ENCODE measurements at regions not wholly inside any gene's neighbourhood (a gene's known extent, or its start where the extent isn't known, plus 50 kb on each side); places are given as distances from the start of the nearest gene placed in this dataset.

DNA sequence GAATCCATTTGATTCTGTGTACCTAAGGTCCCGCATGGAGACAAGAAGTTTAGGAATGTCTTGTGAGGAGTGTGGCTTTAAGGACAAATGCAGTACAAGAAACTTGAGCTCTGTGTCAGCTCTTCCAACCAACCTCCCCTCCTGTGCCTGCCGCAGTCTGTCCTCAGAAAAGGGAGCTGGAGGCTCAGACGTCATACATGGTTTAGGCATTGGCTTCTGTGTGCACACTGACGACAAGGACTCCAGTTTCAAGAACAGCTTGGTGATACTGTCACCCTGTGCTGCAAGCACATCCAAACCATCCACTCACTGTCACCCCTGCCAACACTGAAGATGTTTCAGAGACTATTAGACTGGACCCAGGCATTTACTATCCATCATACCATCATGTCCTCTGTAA lies 470.4 kb downstream of the IRS1 start:
- Histone ChIP-seq H3K4me1 (ENCODE audit: insufficient read depth, low read length) (no peaks in the 10 kb centered on the region; the same call in 1 of the 2 replicates), H2AK5ac (ENCODE audit: insufficient read length, low read length) (no peak overlapping the region), H3K4ac (ENCODE audit: low read depth, low read length) (no peak overlapping the region), H3K18ac (ENCODE audit: insufficient read length, low read depth, low read length) (no peak overlapping the region), H3K23ac (ENCODE audit: insufficient read length, low read depth, low read length) (no peak overlapping the region), H3K56ac (ENCODE audit: insufficient read length, low read depth, low read length) (no peak overlapping the region), H4K8ac (replicated peaks; ENCODE audit: insufficient read length, low read depth, low read length) (no peak overlapping the region), H2BK15ac (ENCODE audit: low read depth, low read length) (no peak overlapping the region), H4K5ac (ENCODE audit: insufficient read length, low read depth, low read length) (no peak overlapping the region), H3K4me2 (ENCODE audit: insufficient read depth, insufficient read length, low read length) (no peak overlapping the region), H3K79me1 (ENCODE audit: insufficient read depth, low read depth, low read length, poor library complexity, severe bottlenecking) (no peaks in the 10 kb centered on the region), H3K27ac (ENCODE audit: insufficient read length, low read depth, low read length) (no peak overlapping the region), H4K91ac (ENCODE audit: insufficient read length, low read depth, low read length) (no peak overlapping the region), H2BK120ac (ENCODE audit: low read depth, low read length, poor library complexity, severe bottlenecking) (no peak overlapping the region), H4K20me1 (ENCODE audit: control insufficient read depth, insufficient read depth, insufficient read length) (no peaks in the 10 kb centered on the region), H2BK20ac (ENCODE audit: low read depth, low read length, poor library complexity, severe bottlenecking) (no peak overlapping the region), H3K9me3 (ENCODE audit: control insufficient read depth, low read depth, low read length) (no peaks in the 10 kb centered on the region), H2AFZ (ENCODE audit: low read length) (no peak overlapping the region), H3K23me2 (ENCODE audit: insufficient read length, low read depth, low read length, poor library complexity, severe bottlenecking) (no peaks in the 10 kb centered on the region), H3K9ac (ENCODE audit: extremely low read depth, insufficient read length, low read length) (no peak overlapping the region), H3K27me3 (ENCODE audit: insufficient read depth, low read length) (no peaks in the 10 kb centered on the region), H3T11ph (ENCODE audit: low read length) (no peak overlapping the region), H2BK5ac (ENCODE audit: insufficient read length, low read length) (no peak overlapping the region), H2BK12ac (ENCODE audit: insufficient read length, low read depth, low read length) (no peak overlapping the region), H3K14ac (ENCODE audit: insufficient read depth, low read length) (no peak overlapping the region), H3K79me2 (ENCODE audit: insufficient read depth, low read length) (no peaks in the 10 kb centered on the region)
- Mint-ChIP-seq H3K4me3 (no peak overlapping the region), H3K9me3 (no peaks in the 10 kb centered on the region), H3K4me1 (0 out of 4 replicates have a peak, but pooled peaks cover 2 to 3% of the 10 kb centered on the region in 2 experiments), H3K27me3 (ENCODE audit: low read depth) (no peaks in the 10 kb centered on the region), H3K27ac (no peak overlapping the region), H3K36me3 (ENCODE audit: insufficient read depth in 1 of 3, low read depth in 3 of 3) (no peaks in the 10 kb centered on the region)
- DNase-seq = no peak
- no CpG with 5 or more reads among the region's 4 CpGs for WGBS (ENCODE audit: extremely low coverage, insufficient read length, low lambda C conversion rate)
- TF ChIP-seq, protein P1, sequence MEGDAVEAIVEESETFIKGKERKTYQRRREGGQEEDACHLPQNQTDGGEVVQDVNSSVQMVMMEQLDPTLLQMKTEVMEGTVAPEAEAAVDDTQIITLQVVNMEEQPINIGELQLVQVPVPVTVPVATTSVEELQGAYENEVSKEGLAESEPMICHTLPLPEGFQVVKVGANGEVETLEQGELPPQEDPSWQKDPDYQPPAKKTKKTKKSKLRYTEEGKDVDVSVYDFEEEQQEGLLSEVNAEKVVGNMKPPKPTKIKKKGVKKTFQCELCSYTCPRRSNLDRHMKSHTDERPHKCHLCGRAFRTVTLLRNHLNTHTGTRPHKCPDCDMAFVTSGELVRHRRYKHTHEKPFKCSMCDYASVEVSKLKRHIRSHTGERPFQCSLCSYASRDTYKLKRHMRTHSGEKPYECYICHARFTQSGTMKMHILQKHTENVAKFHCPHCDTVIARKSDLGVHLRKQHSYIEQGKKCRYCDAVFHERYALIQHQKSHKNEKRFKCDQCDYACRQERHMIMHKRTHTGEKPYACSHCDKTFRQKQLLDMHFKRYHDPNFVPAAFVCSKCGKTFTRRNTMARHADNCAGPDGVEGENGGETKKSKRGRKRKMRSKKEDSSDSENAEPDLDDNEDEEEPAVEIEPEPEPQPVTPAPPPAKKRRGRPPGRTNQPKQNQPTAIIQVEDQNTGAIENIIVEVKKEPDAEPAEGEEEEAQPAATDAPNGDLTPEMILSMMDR (conservative IDR thresholded peaks at IDR 0.05) = no peak

Data from H9 (cell line).